GM06990 (cell line): ENCODE measurements at regions not wholly inside any gene's neighbourhood (a gene's known extent, or its start where the extent isn't known, plus 50 kb on each side); places are given as distances from the start of the nearest gene placed in this dataset.

Experiments used
- DNase-seq: peaks from one replicate; pipeline ENCODE4 v3.0.0-alpha.2; 2011; ENCODE audit not compliant: insufficient read length; ENCODE audit errors: extremely low read depth
- H3K27me3 ChIP-seq: replicated peaks from 2 replicates; pipeline ENCODE4 v1.6.0; 2011; ENCODE audit warnings: low read length; ENCODE audit not compliant: control insufficient read depth, insufficient read depth
- H3K36me3 ChIP-seq: 2 replicates; pipeline ENCODE4 v1.5.1; 2011; ENCODE audit warnings: low read length; ENCODE audit not compliant: control insufficient read depth, insufficient read depth
- H3K4me3 ChIP-seq: replicated peaks from 2 replicates; pipeline ENCODE4 v1.5.1; 2011; ENCODE audit warnings: low read depth, mild to moderate bottlenecking, control low read depth, low read length
- CTCF ChIP-seq: IDR thresholded peaks from 2 replicates; pipeline ENCODE4 v1.5.1; 2011; ENCODE audit warnings: low read length, control low read depth, mild to moderate bottlenecking, inconsistent platforms; ENCODE audit not compliant: insufficient read depth, poor library complexity, severe bottlenecking

- TF ChIP-seq CTCF: no peak
- Histone ChIP-seq H3K36me3 (no peaks in the 10 kb centered on the region), H3K4me3 (no peak overlapping the region)
Measured at GRCh38 chr6:155958550-155958949, 502.9 kb upstream of the NOX3 start.

DNA sequence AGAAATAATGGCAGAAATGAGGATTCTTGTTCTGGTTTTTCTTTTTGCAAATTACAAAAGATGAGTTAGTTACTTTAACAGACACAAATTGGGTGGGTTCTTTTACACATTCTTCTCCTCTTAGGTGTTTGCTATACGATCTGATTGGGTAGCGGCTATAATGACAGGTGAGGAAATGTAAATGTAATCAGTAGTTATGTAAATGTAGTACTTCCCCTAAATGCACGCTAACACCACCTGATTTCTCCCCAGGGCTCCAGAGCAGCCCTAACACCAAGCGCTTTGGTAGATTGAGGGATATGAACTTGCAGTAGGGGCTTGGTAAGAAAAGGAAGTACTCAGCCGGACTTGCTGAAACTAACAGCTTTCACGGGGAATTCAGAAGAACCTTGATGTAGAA is 499.4 kb upstream of the NOX3 start:
- Histone ChIP-seq H3K27me3 (no peaks in the 10 kb centered on the region), H3K4me3 (no peak overlapping the region), H3K36me3 (no peaks in the 10 kb centered on the region)
- TF ChIP-seq CTCF: no peak
- DNase-seq: no peak

More at GRCh38 chr6:155958550-155958949, 502.9 kb upstream of the NOX3 start:
- no peaks in the 10 kb centered on the region for H3K27me3 ChIP-seq
- no peak for DNase-seq

DNA sequence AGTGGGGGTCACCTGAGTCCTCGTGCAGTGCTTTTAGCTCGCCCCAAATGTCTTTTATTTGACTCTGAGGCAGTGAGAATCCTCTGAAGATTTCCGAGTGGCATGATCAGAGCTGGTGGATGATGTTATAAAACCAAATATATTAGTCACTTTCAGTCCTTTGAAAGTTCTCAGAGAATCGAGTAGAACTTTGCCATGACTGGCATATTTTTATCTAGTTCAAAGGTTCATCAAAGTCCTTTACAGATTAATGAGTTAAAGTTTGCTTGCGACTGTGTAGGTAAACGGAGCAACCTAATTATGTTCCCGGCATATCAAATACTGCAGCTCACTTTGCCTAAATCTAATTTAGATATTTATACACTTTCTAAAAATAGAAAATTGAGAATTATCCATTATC is 498.5 kb upstream of the NOX3 start:
- H3K36me3 ChIP-seq: no peaks in the 10 kb centered on the region
- H3K27me3 ChIP-seq: no peaks in the 10 kb centered on the region
- TF ChIP-seq CTCF: no peak
- H3K4me3 ChIP-seq: no peak overlapping the region
- DNase-seq: no peak

DNA sequence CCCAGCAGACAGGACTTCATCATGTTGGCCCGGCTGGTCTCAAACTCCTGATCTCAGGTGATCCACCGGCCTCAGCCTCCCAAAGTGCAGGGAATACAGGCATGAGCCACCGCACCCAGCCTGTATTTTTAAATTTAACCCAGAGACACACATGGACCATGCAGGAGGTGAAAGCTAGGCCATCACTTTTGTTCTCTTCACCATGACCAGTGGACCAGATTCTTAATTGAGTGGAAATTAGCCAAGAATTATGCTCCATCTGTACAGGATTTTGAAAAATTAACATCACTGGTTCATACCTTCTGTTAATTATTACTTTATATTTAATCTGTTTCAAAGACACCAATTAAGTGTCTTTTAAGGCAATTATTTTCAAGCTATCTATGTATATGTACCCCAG is 493.6 kb upstream of the NOX3 start:
- no peak for TF ChIP-seq CTCF
- H3K36me3 ChIP-seq: no peaks in the 10 kb centered on the region
- no peak for DNase-seq
- no peaks in the 10 kb centered on the region for H3K27me3 ChIP-seq
- H3K4me3 ChIP-seq: no peak overlapping the region

DNA sequence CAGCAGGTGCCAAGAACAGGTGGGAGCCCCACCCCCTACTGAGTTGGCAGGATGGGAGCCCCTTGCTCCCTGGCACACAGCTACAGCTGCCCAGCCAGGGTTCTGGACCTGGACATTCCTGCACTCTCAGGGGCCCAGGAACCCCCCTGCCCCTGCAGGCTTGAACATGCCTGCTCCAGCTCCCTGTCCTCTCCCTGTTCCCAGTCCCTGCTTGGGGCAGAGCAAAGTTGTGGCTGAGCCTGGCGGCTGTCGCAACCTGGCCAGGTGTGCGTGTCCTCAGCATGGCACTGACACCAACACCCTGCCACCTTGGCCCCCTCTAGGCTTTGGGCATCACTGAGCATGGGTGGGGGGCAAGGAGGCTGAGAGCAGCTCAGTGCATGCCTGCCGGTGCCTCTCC is 491.2 kb upstream of the NOX3 start:
- Histone ChIP-seq H3K4me3 (no peak overlapping the region), H3K27me3 (no peaks in the 10 kb centered on the region), H3K36me3 (no peaks in the 10 kb centered on the region)
- no peak for TF ChIP-seq CTCF
- no peak for DNase-seq

- no peak for DNase-seq
- H3K27me3 ChIP-seq: no peaks in the 10 kb centered on the region
- no peak for TF ChIP-seq CTCF
Measured at GRCh38 chr6:155943635-155944034, 488.0 kb upstream of the NOX3 start.

More at GRCh38 chr6:155943635-155944034, 488.0 kb upstream of the NOX3 start:
- no peaks in the 10 kb centered on the region for H3K36me3 ChIP-seq
- no peak overlapping the region for H3K4me3 ChIP-seq
